Neutrophil (primary cell): ENCODE measurements at regions not wholly inside any gene's neighbourhood (a gene's known extent, or its start where the extent isn't known, plus 50 kb on each side); places are given as distances from the start of the nearest gene placed in this dataset.
A peak's percentile ranks its signal among the peaks of the same experiment; 100 is the strongest.

Experiments used
- H3K27ac ChIP-seq: fragments of 200-600 bp; sonication (generic); 2 replicates; pipeline ENCODE4 v1.5.1; 2016; ENCODE audit warnings: mild to moderate bottlenecking, moderate library complexity
- H3K27me3 ChIP-seq: fragments of 200-600 bp; sonication (generic); 2 replicates; pipeline ENCODE4 v1.6.0; 2016; ENCODE audit warnings: mild to moderate bottlenecking
- H3K36me3 ChIP-seq: fragments of 200-600 bp; sonication (generic); 2 replicates; pipeline ENCODE4 v1.5.1; 2017
- H3K4me1 ChIP-seq, 2 experiments: fragments of 200-600 bp in 1 of 2; sonication (generic) in 1 of 2; 1 replicate in 1 of 2; 2 replicates in 1 of 2; pipeline versions ENCODE4 v1.5.1 to v1.6.1; 2013 to 2016; ENCODE audit warnings: low read depth in 1 of 2, low read length in 1 of 2, mild to moderate bottlenecking in 1 of 2, moderate library complexity in 1 of 2; ENCODE audit not compliant: control insufficient read depth in 1 of 2, insufficient read depth in 1 of 2
- H3K4me3 ChIP-seq, 2 experiments: fragments of 200-600 bp in 1 of 2; sonication (generic) in 1 of 2; 1 replicate in 1 of 2; 2 replicates in 1 of 2; pipeline ENCODE4 v1.5.1; 2013 to 2016; ENCODE audit warnings: low read depth in 1 of 2, low read length in 1 of 2, mild to moderate bottlenecking in 1 of 2, moderate library complexity in 1 of 2
- H3K9me3 ChIP-seq: fragments of 200-600 bp; sonication (generic); 2 replicates; pipeline ENCODE4 v1.5.1; 2016
- TF ChIP-seq, protein P1 (sequence below): fragments of 200-600 bp; sonication (generic); IDR thresholded peaks from 2 replicates; pipeline ENCODE4 v1.5.1; 2016; ENCODE audit warnings: antibody characterized with exemption

DNA sequence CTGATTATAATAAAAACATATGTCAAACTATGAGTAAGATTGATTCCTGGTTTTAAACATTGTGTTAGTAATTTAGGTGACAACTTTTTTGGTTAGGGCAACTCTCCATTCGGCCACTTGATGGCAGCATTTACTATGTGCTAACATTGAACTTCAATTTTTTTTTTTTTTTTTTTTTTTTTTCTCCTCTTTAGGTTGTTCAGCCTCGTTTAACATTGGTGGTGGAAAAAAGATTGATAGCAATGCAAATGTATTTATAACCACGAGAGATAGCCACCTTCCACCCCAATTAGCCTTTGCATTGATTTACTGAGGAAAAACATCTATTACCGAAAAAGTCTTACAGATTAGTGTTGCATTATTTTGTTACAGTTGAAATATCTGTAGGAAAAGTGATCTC lies 159.1 kb downstream of the CSNK1G3 start:
- no peaks in the 10 kb centered on the region for H3K9me3 ChIP-seq
- TF ChIP-seq, protein P1, sequence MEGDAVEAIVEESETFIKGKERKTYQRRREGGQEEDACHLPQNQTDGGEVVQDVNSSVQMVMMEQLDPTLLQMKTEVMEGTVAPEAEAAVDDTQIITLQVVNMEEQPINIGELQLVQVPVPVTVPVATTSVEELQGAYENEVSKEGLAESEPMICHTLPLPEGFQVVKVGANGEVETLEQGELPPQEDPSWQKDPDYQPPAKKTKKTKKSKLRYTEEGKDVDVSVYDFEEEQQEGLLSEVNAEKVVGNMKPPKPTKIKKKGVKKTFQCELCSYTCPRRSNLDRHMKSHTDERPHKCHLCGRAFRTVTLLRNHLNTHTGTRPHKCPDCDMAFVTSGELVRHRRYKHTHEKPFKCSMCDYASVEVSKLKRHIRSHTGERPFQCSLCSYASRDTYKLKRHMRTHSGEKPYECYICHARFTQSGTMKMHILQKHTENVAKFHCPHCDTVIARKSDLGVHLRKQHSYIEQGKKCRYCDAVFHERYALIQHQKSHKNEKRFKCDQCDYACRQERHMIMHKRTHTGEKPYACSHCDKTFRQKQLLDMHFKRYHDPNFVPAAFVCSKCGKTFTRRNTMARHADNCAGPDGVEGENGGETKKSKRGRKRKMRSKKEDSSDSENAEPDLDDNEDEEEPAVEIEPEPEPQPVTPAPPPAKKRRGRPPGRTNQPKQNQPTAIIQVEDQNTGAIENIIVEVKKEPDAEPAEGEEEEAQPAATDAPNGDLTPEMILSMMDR, result peak; percentile 32
- no peaks in the 10 kb centered on the region for H3K27me3 ChIP-seq
- H3K27ac ChIP-seq, result no peak overlapping the region
- H3K4me3 ChIP-seq, result no peak overlapping the region
- H3K4me1 ChIP-seq, result no peaks in the 10 kb centered on the region
- no peaks in the 10 kb centered on the region for H3K36me3 ChIP-seq
